Liver (tissue), 8 donors: ENCODE measurements at regions not wholly inside any gene's neighbourhood (a gene's known extent, or its start where the extent isn't known, plus 50 kb on each side); places are given as distances from the start of the nearest gene placed in this dataset.
A peak's percentile ranks its signal among the peaks of the same experiment; 100 is the strongest.

ENCODE experiments used
- DNase-seq: peaks from one replicate; pipeline ENCODE4 v3.0.0-alpha.2; 2017; ENCODE audit warnings: low spot score
- H3K27ac ChIP-seq, 2 donors: one replicate each; pipeline ENCODE4 v1.7.0; 2013; ENCODE audit warnings: inconsistent platforms in 2 of 2, low read length in 2 of 2, control low read depth in 1 of 2, low read depth in 1 of 2, mild to moderate bottlenecking in 1 of 2
- H3K27me3 ChIP-seq, 4 donors: one replicate each; pipeline versions ENCODE4 v1.6.1 to v1.7.0; 2013; ENCODE audit warnings: low read length in 3 of 4, inconsistent platforms in 1 of 4, mild to moderate bottlenecking in 1 of 4, moderate library complexity in 1 of 4; ENCODE audit not compliant: control insufficient read depth in 4 of 4, insufficient read depth in 4 of 4
- H3K36me3 ChIP-seq, 4 donors: one replicate each; pipeline versions ENCODE4 v1.6.1 to v1.7.0; 2013; ENCODE audit warnings: low read length in 3 of 4, mild to moderate bottlenecking in 3 of 4, low read depth in 1 of 4, moderate library complexity in 1 of 4; ENCODE audit not compliant: control insufficient read depth in 4 of 4, insufficient read depth in 3 of 4
- H3K4me1 ChIP-seq, 4 donors: one replicate each; pipeline versions ENCODE4 v1.6.1 to v1.7.0; 2013; ENCODE audit warnings: low read length in 3 of 4, mild to moderate bottlenecking in 3 of 4, moderate library complexity in 1 of 4; ENCODE audit not compliant: control insufficient read depth in 4 of 4, insufficient read depth in 4 of 4
- H3K4me3 ChIP-seq, 3 donors: one replicate each; pipeline versions ENCODE4 v1.6.1 to v1.7.0; 2013; ENCODE audit warnings: low read length in 3 of 3, control low read depth in 1 of 3, low read depth in 1 of 3, mild to moderate bottlenecking in 1 of 3
- H3K9ac ChIP-seq, 2 donors: one replicate each; pipeline ENCODE4 v1.7.0; 2013; ENCODE audit warnings: low read length in 2 of 2, mild to moderate bottlenecking in 2 of 2, moderate library complexity in 2 of 2, control low read depth in 1 of 2, low read depth in 1 of 2
- H3K9me3 ChIP-seq, 4 donors: one replicate each; pipeline versions ENCODE4 v1.6.1 to v1.7.0; 2013; ENCODE audit warnings: low read length in 3 of 4; ENCODE audit not compliant: control insufficient read depth in 4 of 4
- ATF3 ChIP-seq: IDR thresholded peaks from 2 replicates; pipeline ENCODE4 v1.6.1; 2016; ENCODE audit warnings: antibody characterized with exemption
- CTCF ChIP-seq: fragments of 150-350 bp; IDR thresholded peaks from 2 replicates; pipeline ENCODE4 v1.5.1; 2017; ENCODE audit warnings: improper control_type of control experiment, low read depth, low read length; ENCODE audit not compliant: missing input control
- EGR1 ChIP-seq, 2 donors: IDR thresholded peaks; 2 replicates each; pipeline ENCODE4 v1.6.1; 2016 to 2018; ENCODE audit warnings: antibody characterized with exemption in 2 of 2, low read depth in 2 of 2
- FOXA1 ChIP-seq: IDR thresholded peaks from 2 replicates; pipeline ENCODE4 v1.6.1; 2016; ENCODE audit warnings: antibody characterized with exemption
- FOXA2 ChIP-seq: IDR thresholded peaks from 2 replicates; pipeline ENCODE4 v1.6.1; 2016; ENCODE audit warnings: antibody characterized with exemption
- GABPA ChIP-seq, 2 donors: IDR thresholded peaks in 1 of 2; conservative IDR thresholded peaks in 1 of 2; 2 replicates each; pipeline ENCODE4 v1.6.1; 2016; ENCODE audit warnings: antibody characterized with exemption in 2 of 2, mild to moderate bottlenecking in 1 of 2, moderate library complexity in 1 of 2
- HNF4A ChIP-seq, 2 donors: conservative IDR thresholded peaks; 2 replicates each; pipeline ENCODE4 v1.6.1; 2016; ENCODE audit warnings: antibody characterized with exemption in 2 of 2, mild to moderate bottlenecking in 2 of 2
- HNF4G ChIP-seq: IDR thresholded peaks from 2 replicates; pipeline ENCODE4 v1.6.1; 2016; ENCODE audit warnings: antibody characterized with exemption
- JUND ChIP-seq, 2 donors: IDR thresholded peaks; 2 replicates each; pipeline ENCODE4 v1.6.1; 2016; ENCODE audit warnings: antibody characterized with exemption in 2 of 2
- NR2F2 ChIP-seq: IDR thresholded peaks from 2 replicates; pipeline ENCODE4 v1.6.1; 2016; ENCODE audit warnings: antibody characterized with exemption
- RAD21 ChIP-seq, 2 donors: IDR thresholded peaks; 2 replicates each; pipeline ENCODE4 v1.6.1; 2016; ENCODE audit warnings: antibody characterized with exemption in 2 of 2, mild to moderate bottlenecking in 2 of 2
- REST ChIP-seq: IDR thresholded peaks from 2 replicates; pipeline ENCODE4 v1.6.1; 2016; ENCODE audit warnings: antibody characterized with exemption, mild to moderate bottlenecking
- RXRA ChIP-seq, 2 donors: IDR thresholded peaks; 2 replicates each; pipeline ENCODE4 v1.6.1; 2017 to 2018; ENCODE audit warnings: antibody characterized with exemption in 2 of 2, mild to moderate bottlenecking in 1 of 2
- SP1 ChIP-seq: IDR thresholded peaks from 2 replicates; pipeline ENCODE4 v1.6.1; 2018; ENCODE audit warnings: antibody characterized with exemption, mild to moderate bottlenecking
- TAF1 ChIP-seq: conservative IDR thresholded peaks from 2 replicates; pipeline ENCODE4 v1.6.1; 2016; ENCODE audit warnings: antibody characterized with exemption, mild to moderate bottlenecking
- YY1 ChIP-seq: IDR thresholded peaks from 2 replicates; pipeline ENCODE4 v1.6.1; 2016; ENCODE audit warnings: antibody characterized with exemption, mild to moderate bottlenecking
- WGBS: extraction: QIAGEN DNeasy Blood & Tissue Kit; methylation state at CpG from one replicate; pipeline ENCODE4 v1.1.7; 2013; 5-methylcytosine and 5-hydroxymethylcytosine counted together
- TF ChIP-seq, protein P1 (sequence below): IDR thresholded peaks from 2 replicates; pipeline ENCODE4 v1.6.1; 2016; ENCODE audit warnings: antibody characterized with exemption
- donor health status: healthy.
- donor health status: healthy.
- donor health status: healthy.
- donor health status: healthy.
- donor health status: healthy.

GRCh38 chr3:139159356-139159755, 114.7 kb upstream of the PRR23C start:
- H3K4me1 ChIP-seq, result no peaks in the 10 kb centered on the region
- H3K9ac ChIP-seq, result no peak overlapping the region
- H3K4me3 ChIP-seq, result no peak overlapping the region
- TF ChIP-seq RAD21 (IDR thresholded peaks at IDR 0.05), result no peak
- no peak for TF ChIP-seq TAF1
- TF ChIP-seq NR2F2, result no peak
- TF ChIP-seq ATF3, result no peak
- no peak for TF ChIP-seq SP1
- TF ChIP-seq HNF4G, result no peak
- no peak for TF ChIP-seq CTCF
- no peak for TF ChIP-seq JUND (IDR thresholded peaks at IDR 0.05)
- no peak for TF ChIP-seq HNF4A (conservative IDR thresholded peaks at IDR 0.05)
- TF ChIP-seq FOXA2, result no peak
- TF ChIP-seq GABPA (IDR thresholded peaks at IDR 0.05 in 1 of 2, conservative IDR thresholded peaks at IDR 0.05 in 1 of 2), result no peak
- TF ChIP-seq EGR1 (IDR thresholded peaks at IDR 0.05; ENCODE audit: low read depth in 2 of 2), result no peak
- TF ChIP-seq, protein P1, sequence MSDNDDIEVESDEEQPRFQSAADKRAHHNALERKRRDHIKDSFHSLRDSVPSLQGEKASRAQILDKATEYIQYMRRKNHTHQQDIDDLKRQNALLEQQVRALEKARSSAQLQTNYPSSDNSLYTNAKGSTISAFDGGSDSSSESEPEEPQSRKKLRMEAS, result no peak
- TF ChIP-seq FOXA1, result no peak
- no peak for TF ChIP-seq REST
- 66% methylated on average over 3 of the region's 3 CpGs for WGBS
- H3K9me3 ChIP-seq, result no peaks in the 10 kb centered on the region
- no peaks in the 10 kb centered on the region for H3K27me3 ChIP-seq
- H3K27ac ChIP-seq, result no peak overlapping the region
- H3K36me3 ChIP-seq, result no peaks in the 10 kb centered on the region
- DNase-seq, result no peak

DNA sequence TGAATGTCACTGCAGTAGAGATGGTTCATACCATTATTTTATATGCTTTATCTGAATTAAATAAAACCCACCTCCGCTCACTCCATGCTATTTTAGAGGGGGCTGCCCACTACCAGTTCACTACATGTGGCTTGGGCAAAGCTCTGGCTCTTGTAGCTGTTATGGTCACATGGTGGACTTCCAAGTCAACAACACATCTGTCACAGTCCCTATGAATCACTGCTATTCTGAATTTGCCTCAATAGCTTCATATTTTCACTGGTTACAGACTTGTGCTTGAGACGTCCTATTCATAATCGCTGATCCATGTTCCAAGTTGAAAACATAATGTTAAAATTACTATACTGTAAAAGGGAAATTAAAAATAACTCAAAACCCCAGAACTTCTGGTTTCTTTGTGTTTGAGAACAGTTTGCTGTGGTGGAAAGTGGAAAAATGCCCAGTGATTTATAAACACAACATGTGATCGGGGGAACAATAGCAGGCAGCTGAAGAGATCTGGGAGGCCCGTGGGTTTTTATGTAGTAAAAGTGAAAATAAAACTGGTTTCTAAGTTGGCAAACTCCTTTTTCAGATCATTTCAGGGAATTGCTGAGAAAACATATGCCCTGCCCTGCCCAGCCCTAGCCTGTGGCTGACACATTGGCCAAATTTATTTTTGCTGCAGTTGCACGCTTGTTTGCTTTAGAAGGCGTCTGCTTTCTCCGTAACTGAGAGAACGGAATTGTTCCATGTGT, 128.8 kb upstream of the PRR23C start:
- Histone ChIP-seq H3K36me3 (no peaks in the 10 kb centered on the region), H3K4me3 (peak overlapping the region; percentile 16 to 54 (median 38)), H3K4me1 (peaks cover 0 to 5% (median 3%) of the 10 kb centered on the region in 4 donors), H3K9me3 (no peaks in the 10 kb centered on the region), H3K27me3 (no peaks in the 10 kb centered on the region), H3K9ac (peak overlapping the region in 1 of 2 donors; percentile 47), H3K27ac (peak overlapping the region; percentile 27 to 85)
- WGBS, result 27% methylated on average over 9 of the region's 9 CpGs
- no peak for DNase-seq
- no peak for TF ChIP-seq HNF4G
- no peak for TF ChIP-seq JUND (IDR thresholded peaks at IDR 0.05)
- peak; percentile 16 for TF ChIP-seq SP1
- TF ChIP-seq TAF1, result no peak
- peak in 1 of 2 donors; percentile 21 for TF ChIP-seq RXRA (IDR thresholded peaks at IDR 0.05)
- TF ChIP-seq, protein P1, result no peak
- peak; percentile 33 for TF ChIP-seq YY1
- peak in 1 of 2 donors; percentile 23 for TF ChIP-seq HNF4A (conservative IDR thresholded peaks at IDR 0.05)
- no peak for TF ChIP-seq ATF3
- TF ChIP-seq EGR1 (IDR thresholded peaks at IDR 0.05; ENCODE audit: low read depth in 2 of 2), result no peak
- TF ChIP-seq RAD21 (IDR thresholded peaks at IDR 0.05), result peak in 1 of 2 donors; percentile 32
- TF ChIP-seq FOXA2, result peak; percentile 52
- no peak for TF ChIP-seq CTCF
